ENCODE measurements at regions not wholly inside any gene's neighbourhood (a gene's known extent, or its start where the extent isn't known, plus 50 kb on each side); places are given as distances from the start of the nearest gene placed in this dataset.

- TF ChIP-seq, protein P1, sequence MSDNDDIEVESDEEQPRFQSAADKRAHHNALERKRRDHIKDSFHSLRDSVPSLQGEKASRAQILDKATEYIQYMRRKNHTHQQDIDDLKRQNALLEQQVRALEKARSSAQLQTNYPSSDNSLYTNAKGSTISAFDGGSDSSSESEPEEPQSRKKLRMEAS (IDR thresholded peaks at IDR 0.05; ENCODE audit: insufficient read depth, insufficient read length) = no peak
- TF ChIP-seq CTCF (IDR thresholded peaks at IDR 0.05; ENCODE audit: extremely low read depth in 1 of 2, insufficient read depth in 1 of 2, low read depth in 1 of 2, low read length in 2 of 2) = no peak
- no peak for TF ChIP-seq EZH2 (IDR thresholded peaks at IDR 0.05; ENCODE audit: borderline replicate concordance, low read depth, low read length, severe bottlenecking)
- TF ChIP-seq MYC (IDR thresholded peaks at IDR 0.05; ENCODE audit: low read depth, low read length) = no peak
- TF ChIP-seq FOS (IDR thresholded peaks at IDR 0.05; ENCODE audit: borderline replicate concordance, insufficient read depth, low read length) = no peak
- no peak for TF ChIP-seq POLR2AphosphoS5 (IDR thresholded peaks at IDR 0.05; ENCODE audit: insufficient read depth, low read depth, low read length)
- no peak for TF ChIP-seq POLR2A (IDR thresholded peaks at IDR 0.05; ENCODE audit: low read depth, low read length)
- TF ChIP-seq JUN (IDR thresholded peaks at IDR 0.05; ENCODE audit: borderline replicate concordance, insufficient read depth, insufficient read length, low read depth) = no peak
- no peak for TF ChIP-seq GATA2 (IDR thresholded peaks at IDR 0.05; ENCODE audit: insufficient read depth, insufficient read length, low read depth, low read length)
Measured at GRCh38 chr4:3658530-3658913, 107.7 kb upstream of the ADRA2C start.

Data from endothelial cell of umbilical vein (primary cell).